Right ventricle myocardium superior (tissue), 1 donor: ENCODE measurements at regions not wholly inside any gene's neighbourhood (a gene's known extent, or its start where the extent isn't known, plus 50 kb on each side); places are given as distances from the start of the nearest gene placed in this dataset.
"Not testable (repeated sequence)": the region's sequence is repeated elsewhere in the genome, so short reads cannot be mapped to it uniquely, and the experiment has no call there.

Experiments
- ATAC-seq: fragments of 200-7000 bp; cut with Tn5 transposase; one replicate; pipeline ENCODE4 v1.9.1; 2020; ENCODE audit warnings: mild to moderate bottlenecking; ENCODE audit not compliant: poor library complexity
- DNase-seq: peaks from one replicate; pipeline ENCODE4 v3.0.0-alpha.2; 2020
- intact Hi-C: fragments of 100-400 bp; cut with DNase I; formaldehyde crosslinking; loops from one replicate; pipeline ENCODE4 v1.11.2; 2022
- donor health status: DM: no; HTN: yes; CAD: no; lungs with severe emphysema.

DNA sequence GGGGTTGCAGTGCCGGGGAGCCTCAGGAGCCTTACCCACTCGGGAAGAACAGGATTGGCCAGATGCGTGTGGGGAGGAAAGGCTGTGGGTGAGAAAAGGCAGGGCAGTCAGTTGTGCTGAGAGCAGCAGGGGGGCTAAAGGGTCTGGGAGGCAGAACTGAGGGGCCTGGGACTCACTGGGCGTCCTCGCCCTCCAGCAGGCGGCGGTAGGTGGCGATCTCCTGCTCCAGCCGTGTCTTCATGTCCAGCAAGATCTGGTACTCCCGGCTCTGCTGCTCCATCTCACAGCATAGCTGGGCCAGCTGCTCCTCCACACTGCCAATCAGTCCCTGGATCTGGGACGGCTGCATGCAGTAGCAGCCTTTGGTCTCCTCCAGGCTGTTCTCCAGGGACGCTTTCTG, 140.2 kb downstream of the CCDC144A start:
- DNase-seq, ATAC-seq, intact Hi-C loops: not testable (repeated sequence)
